ENCODE measurements at regions not wholly inside any gene's neighbourhood (a gene's known extent, or its start where the extent isn't known, plus 50 kb on each side); places are given as distances from the start of the nearest gene placed in this dataset.

DNA sequence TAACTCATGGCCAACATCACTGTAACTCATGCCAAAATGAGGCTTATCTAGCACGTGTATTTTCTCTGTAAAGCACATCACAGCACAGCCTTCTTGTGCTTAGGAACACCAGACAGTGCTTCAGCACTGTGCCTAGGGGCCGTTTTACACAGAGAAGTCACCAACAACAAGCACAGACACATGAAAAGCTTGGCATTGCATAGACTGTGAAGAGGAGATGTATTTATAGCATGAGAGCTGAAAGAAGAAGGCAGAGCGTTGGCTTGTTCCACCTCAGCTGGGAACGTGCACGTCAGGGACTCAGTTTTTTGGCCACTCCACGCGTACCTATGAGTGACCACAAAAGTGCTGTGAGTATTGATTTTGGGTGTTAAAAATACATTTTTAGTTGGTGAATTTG is 116.3 kb upstream of the SFRP2 start (continued):
- TF ChIP-seq SP1 (IDR thresholded peaks at IDR 0.05; ENCODE audit: low read depth, low read length) (no peak), CHD2 (IDR thresholded peaks at IDR 0.05; ENCODE audit: low read length) (no peak), POLR2A (IDR thresholded peaks at IDR 0.05; ENCODE audit: control extremely low read depth in 1 of 2, low read depth in 2 of 2, low read length in 2 of 2) (no peak), SRF (IDR thresholded peaks at IDR 0.05; ENCODE audit: low read depth, low read length) (no peak)
- TF ChIP-seq, protein P1, sequence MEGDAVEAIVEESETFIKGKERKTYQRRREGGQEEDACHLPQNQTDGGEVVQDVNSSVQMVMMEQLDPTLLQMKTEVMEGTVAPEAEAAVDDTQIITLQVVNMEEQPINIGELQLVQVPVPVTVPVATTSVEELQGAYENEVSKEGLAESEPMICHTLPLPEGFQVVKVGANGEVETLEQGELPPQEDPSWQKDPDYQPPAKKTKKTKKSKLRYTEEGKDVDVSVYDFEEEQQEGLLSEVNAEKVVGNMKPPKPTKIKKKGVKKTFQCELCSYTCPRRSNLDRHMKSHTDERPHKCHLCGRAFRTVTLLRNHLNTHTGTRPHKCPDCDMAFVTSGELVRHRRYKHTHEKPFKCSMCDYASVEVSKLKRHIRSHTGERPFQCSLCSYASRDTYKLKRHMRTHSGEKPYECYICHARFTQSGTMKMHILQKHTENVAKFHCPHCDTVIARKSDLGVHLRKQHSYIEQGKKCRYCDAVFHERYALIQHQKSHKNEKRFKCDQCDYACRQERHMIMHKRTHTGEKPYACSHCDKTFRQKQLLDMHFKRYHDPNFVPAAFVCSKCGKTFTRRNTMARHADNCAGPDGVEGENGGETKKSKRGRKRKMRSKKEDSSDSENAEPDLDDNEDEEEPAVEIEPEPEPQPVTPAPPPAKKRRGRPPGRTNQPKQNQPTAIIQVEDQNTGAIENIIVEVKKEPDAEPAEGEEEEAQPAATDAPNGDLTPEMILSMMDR (IDR thresholded peaks at IDR 0.05; ENCODE audit: control extremely low read depth in 1 of 3, insufficient read depth in 1 of 3, low read depth in 1 of 3, low read length in 3 of 3): no peak
- TF ChIP-seq, protein P2, sequence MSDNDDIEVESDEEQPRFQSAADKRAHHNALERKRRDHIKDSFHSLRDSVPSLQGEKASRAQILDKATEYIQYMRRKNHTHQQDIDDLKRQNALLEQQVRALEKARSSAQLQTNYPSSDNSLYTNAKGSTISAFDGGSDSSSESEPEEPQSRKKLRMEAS (IDR thresholded peaks at IDR 0.05): no peak

Measured in H1 (cell line).